ENCODE measurements at regions not wholly inside any gene's neighbourhood (a gene's known extent, or its start where the extent isn't known, plus 50 kb on each side); places are given as distances from the start of the nearest gene placed in this dataset.

GRCh38 chr11:39288011-39288410 is 2171.4 kb downstream of the LRRC4C start:
- no peaks in the 10 kb centered on the region for H3K4me1 ChIP-seq (ENCODE audit: insufficient read depth, low read length)
- no peak overlapping the region for H2AFZ ChIP-seq (ENCODE audit: low read length)
- peaks cover 83% of the 10 kb centered on the region for H3K9me3 ChIP-seq (ENCODE audit: low read length)
- no peaks in the 10 kb centered on the region for H3K79me2 ChIP-seq (ENCODE audit: insufficient read depth, low read length)
- no peaks in the 10 kb centered on the region for H3K27me3 ChIP-seq (ENCODE audit: control insufficient read depth in 1 of 2, insufficient read depth in 2 of 2, low read length in 2 of 2)
- WGBS (ENCODE audit: low lambda C conversion rate) = 0% methylated on average over 4 of the region's 4 CpGs
- no peak overlapping the region for H3K4me2 ChIP-seq (ENCODE audit: low read depth, low read length)
- no peaks in the 10 kb centered on the region for H3K36me3 ChIP-seq (replicated peaks in 1 of 2; ENCODE audit: control insufficient read depth in 1 of 2, insufficient read depth in 2 of 2, low read length in 2 of 2)
- FAIRE-seq = no peak
- no TSS peak for BruUV-seq (replicated peaks)
- ChIA-PET CTCF (ENCODE audit: low intra/inter-chr PET ratio, low total read pairs) (no interaction called here), POLR2A (no interaction called here)
- no peak overlapping the region for H3K27ac ChIP-seq (ENCODE audit: extremely low read length, insufficient read depth, low read length)
- ATAC-seq = no peak
- no peak overlapping the region for H3K9ac ChIP-seq (ENCODE audit: insufficient read depth, low read depth, low read length)
- in situ Hi-C loops (cut with HindIII; ENCODE audit: extremely low pct_ligation_motif_present, low pct_unique_long_range_greater_than_20kb) (no loop called here), intact Hi-C loops (cut with micrococcal nuclease; ENCODE audit: unreplicated experiment) (no loop called here)
- TF ChIP-seq ZNF556 (CRISPR knock-in tag; IDR thresholded peaks at IDR 0.05; ENCODE audit: borderline replicate concordance) = no peak
- no peak for TF ChIP-seq ZGPAT (CRISPR knock-in tag; IDR thresholded peaks at IDR 0.05)
- no peak for TF ChIP-seq REXO4 (CRISPR knock-in tag; IDR thresholded peaks at IDR 0.05; ENCODE audit: borderline replicate concordance)
- no peak for TF ChIP-seq SUZ12 (IDR thresholded peaks at IDR 0.05; ENCODE audit: low read depth, low read length)
- no peak for TF ChIP-seq DR1 (CRISPR knock-in tag; IDR thresholded peaks at IDR 0.05)
- TF ChIP-seq, protein P1, sequence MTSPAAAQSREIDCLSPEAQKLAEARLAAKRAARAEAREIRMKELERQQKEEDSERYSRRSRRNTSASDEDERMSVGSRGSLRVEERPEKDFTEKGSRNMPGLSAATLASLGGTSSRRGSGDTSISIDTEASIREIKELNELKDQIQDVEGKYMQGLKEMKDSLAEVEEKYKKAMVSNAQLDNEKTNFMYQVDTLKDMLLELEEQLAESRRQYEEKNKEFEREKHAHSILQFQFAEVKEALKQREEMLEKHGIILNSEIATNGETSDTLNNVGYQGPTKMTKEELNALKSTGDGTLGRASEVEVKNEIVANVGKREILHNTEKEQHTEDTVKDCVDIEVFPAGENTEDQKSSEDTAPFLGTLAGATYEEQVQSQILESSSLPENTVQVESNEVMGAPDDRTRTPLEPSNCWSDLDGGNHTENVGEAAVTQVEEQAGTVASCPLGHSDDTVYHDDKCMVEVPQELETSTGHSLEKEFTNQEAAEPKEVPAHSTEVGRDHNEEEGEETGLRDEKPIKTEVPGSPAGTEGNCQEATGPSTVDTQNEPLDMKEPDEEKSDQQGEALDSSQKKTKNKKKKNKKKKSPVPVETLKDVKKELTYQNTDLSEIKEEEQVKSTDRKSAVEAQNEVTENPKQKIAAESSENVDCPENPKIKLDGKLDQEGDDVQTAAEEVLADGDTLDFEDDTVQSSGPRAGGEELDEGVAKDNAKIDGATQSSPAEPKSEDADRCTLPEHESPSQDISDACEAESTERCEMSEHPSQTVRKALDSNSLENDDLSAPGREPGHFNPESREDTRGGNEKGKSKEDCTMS (CRISPR knock-in tag; conservative IDR thresholded peaks at IDR 0.05) = no peak
- no peak for TF ChIP-seq ZNF296 (CRISPR knock-in tag; conservative IDR thresholded peaks at IDR 0.05)
- no peak for TF ChIP-seq SALL2 (CRISPR knock-in tag; IDR thresholded peaks at IDR 0.05)
- TF ChIP-seq ZSCAN22 (CRISPR knock-in tag; IDR thresholded peaks at IDR 0.05) = no peak
- TF ChIP-seq FOXM1 (CRISPR knock-in tag; IDR thresholded peaks at IDR 0.05) = no peak
- TF ChIP-seq KDM3A (CRISPR knock-in tag; IDR thresholded peaks at IDR 0.05; ENCODE audit: low read depth) = no peak
- TF ChIP-seq ZNF460 (CRISPR knock-in tag; IDR thresholded peaks at IDR 0.05; ENCODE audit: borderline replicate concordance) = no peak
- no peak for TF ChIP-seq ZNF253 (CRISPR knock-in tag; IDR thresholded peaks at IDR 0.05; ENCODE audit: borderline replicate concordance)
- no peak overlapping the region for H3K4me3 ChIP-seq (replicated peaks in 1 of 3; ENCODE audit: insufficient read depth in 1 of 3, low read depth in 2 of 3, low read length in 3 of 3)
- no peak for DNase-seq (ENCODE audit: low spot score)
- no peaks in the 10 kb centered on the region for H4K20me1 ChIP-seq (ENCODE audit: insufficient read depth, low read length)

Measured in HepG2 (cell line).